ENCODE measurements at regions not wholly inside any gene's neighbourhood (a gene's known extent, or its start where the extent isn't known, plus 50 kb on each side); places are given as distances from the start of the nearest gene placed in this dataset.

DNA sequence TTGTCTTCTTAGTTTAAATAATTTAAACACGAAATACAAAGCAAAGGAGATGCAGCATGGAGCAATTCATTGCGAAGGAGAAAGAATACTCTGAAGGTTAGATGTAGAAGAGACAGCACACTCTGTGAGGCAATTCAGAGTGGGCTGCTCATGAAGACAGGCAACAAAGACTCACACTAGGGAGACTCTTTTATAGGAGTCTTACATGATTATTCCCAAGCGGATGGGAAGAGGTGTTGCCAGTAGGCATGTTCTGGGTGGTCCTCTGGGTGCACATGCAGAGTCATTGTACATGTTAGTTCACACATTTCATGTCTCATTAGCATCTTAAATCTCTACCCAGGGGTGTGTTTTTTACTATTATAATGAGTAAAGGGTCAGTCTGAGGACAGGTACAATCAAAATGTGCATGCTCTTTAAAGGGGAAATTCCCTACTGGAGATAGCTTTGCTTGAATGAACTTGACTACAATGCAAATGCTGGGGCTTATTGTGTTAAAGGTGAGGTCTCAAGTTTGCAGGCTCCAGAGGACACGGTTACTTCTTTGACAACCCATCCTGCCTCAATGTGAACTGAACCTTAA, 275.5 kb downstream of the CDH19 start:
- TF ChIP-seq BHLHE40 (IDR thresholded peaks at IDR 0.05; ENCODE audit: borderline replicate concordance) (no peak), TARDBP (IDR thresholded peaks at IDR 0.05) (no peak), FOXM1 (IDR thresholded peaks at IDR 0.05; ENCODE audit: borderline replicate concordance) (no peak)
